ENCODE measurements at regions not wholly inside any gene's neighbourhood (a gene's known extent, or its start where the extent isn't known, plus 50 kb on each side); places are given as distances from the start of the nearest gene placed in this dataset.

DNA sequence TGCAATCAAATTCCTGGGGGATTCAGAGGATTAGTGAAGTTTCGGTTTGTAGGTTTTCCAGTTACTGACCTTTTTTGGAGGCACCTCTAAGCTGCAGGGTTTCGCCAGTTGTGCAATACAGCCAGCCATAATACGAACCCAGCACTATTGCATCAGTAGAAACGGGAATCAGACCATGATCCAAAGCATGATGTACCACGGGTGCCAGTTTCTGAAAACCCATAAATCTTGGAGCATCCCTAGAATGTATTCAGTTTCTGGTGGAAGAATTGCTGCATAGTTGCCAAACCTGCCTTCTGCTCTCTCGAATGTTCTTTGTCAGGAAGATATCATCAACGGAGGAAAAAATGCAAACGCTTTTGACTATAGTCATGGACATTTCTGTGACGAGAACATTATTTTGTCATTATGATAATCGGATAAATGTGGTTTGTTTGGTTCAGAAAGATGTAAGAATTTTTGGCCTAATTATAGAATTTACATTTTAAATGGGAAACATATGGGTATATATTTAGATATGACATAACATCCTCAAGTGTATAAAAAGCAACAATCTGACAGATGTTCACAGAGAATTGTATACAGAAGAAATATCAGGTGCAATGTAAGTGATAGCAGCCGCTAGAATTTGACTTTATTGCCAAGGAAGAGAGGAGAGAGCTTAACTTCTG lies 186.2 kb upstream of the PRKCQ start:
- TF ChIP-seq POLR2A (IDR thresholded peaks at IDR 0.05; ENCODE audit: low read length) (no peak), GATA1 (IDR thresholded peaks at IDR 0.05; ENCODE audit: low read depth, low read length) (no peak)

Measured in erythroblast (primary cell).